MM.1S (cell line): ENCODE measurements at regions not wholly inside any gene's neighbourhood (a gene's known extent, or its start where the extent isn't known, plus 50 kb on each side); places are given as distances from the start of the nearest gene placed in this dataset.

ENCODE experiments used
- DNase-seq: peaks from one replicate; pipeline ENCODE4 v3.0.0-alpha.2; 2015
- H2AFZ ChIP-seq: fragments of 300-600 bp; sonication (generic); 2 replicates; pipeline ENCODE4 v1.6.0; 2016; ENCODE audit warnings: antibody characterized with exemption, low read length
- H3F3A ChIP-seq: fragments of 300-600 bp; sonication (generic); 2 replicates; pipeline ENCODE4 v1.6.1; 2016; ENCODE audit warnings: mild to moderate bottlenecking, antibody characterized with exemption, low read length, moderate library complexity, mixed read lengths; ENCODE audit not compliant: insufficient read depth
- H3K27ac ChIP-seq: fragments of 300-600 bp; sonication (generic); 2 replicates; pipeline ENCODE4 v1.5.1; 2016; ENCODE audit warnings: mild to moderate bottlenecking, low read length
- H3K27me3 ChIP-seq: fragments of 300-600 bp; sonication (generic); replicated peaks from 2 replicates; pipeline ENCODE4 v1.6.0; 2016; ENCODE audit warnings: low read length; ENCODE audit not compliant: insufficient read depth
- H3K36me3 ChIP-seq: fragments of 300-600 bp; sonication (generic); replicated peaks from 2 replicates; pipeline ENCODE4 v1.6.1; 2016; ENCODE audit warnings: mild to moderate bottlenecking, low read length, mixed read lengths; ENCODE audit not compliant: insufficient read depth
- H3K4me1 ChIP-seq: fragments of 300-600 bp; sonication (generic); 2 replicates; pipeline ENCODE4 v1.6.1; 2016; ENCODE audit warnings: low read length, mixed read lengths
- H3K4me2 ChIP-seq: fragments of 300-600 bp; sonication (generic); 2 replicates; pipeline ENCODE4 v1.6.0; 2016; ENCODE audit warnings: low read depth, low read length
- H3K4me3 ChIP-seq: fragments of 300-600 bp; sonication (generic); 2 replicates; pipeline ENCODE4 v1.5.1; 2016; ENCODE audit warnings: low read length, mixed read lengths
- H3K79me2 ChIP-seq: fragments of 300-600 bp; sonication (generic); 2 replicates; pipeline ENCODE4 v1.6.1; 2016; ENCODE audit warnings: mixed run types, low read length, mixed read lengths
- H3K9ac ChIP-seq: fragments of 300-600 bp; sonication (generic); 2 replicates; pipeline ENCODE4 v1.6.1; 2016; ENCODE audit warnings: low read length, mixed read lengths
- H3K9me2 ChIP-seq: fragments of 300-600 bp; sonication (generic); replicated peaks from 2 replicates; pipeline ENCODE4 v1.6.1; 2016; ENCODE audit warnings: mild to moderate bottlenecking, low read length, mixed read lengths; ENCODE audit not compliant: insufficient read depth
- H3K9me3 ChIP-seq: fragments of 300-600 bp; sonication (generic); replicated peaks from 2 replicates; pipeline ENCODE4 v1.6.1; 2016; ENCODE audit warnings: mild to moderate bottlenecking, low read length, mixed read lengths; ENCODE audit not compliant: insufficient read depth
- H4K20me1 ChIP-seq: fragments of 300-600 bp; sonication (generic); 2 replicates; pipeline ENCODE4 v1.6.1; 2016; ENCODE audit warnings: mild to moderate bottlenecking, low read length, moderate library complexity, mixed read lengths; ENCODE audit not compliant: insufficient read depth
- CTCF ChIP-seq: fragments of 300-600 bp; sonication (generic); IDR thresholded peaks from 2 replicates; pipeline ENCODE4 v1.5.1; 2016; ENCODE audit warnings: antibody characterized with exemption, low read length, mixed read lengths
- EZH2 ChIP-seq: fragments of 300-600 bp; sonication (generic); optimal IDR thresholded peaks from 2 replicates; pipeline ENCODE3; 2017; ENCODE audit warnings: low read depth, mild to moderate bottlenecking, antibody characterized with exemption, low read length, mixed read lengths
- EZH2phosphoT487 ChIP-seq: fragments of 300-600 bp; sonication (generic); IDR thresholded peaks from 2 replicates; pipeline ENCODE4 v1.6.1; 2018; ENCODE audit warnings: antibody characterized with exemption, low read length

- Histone ChIP-seq H4K20me1 (no peaks in the 10 kb centered on the region), H3K4me2 (no peak overlapping the region), H3K4me3 (no peak overlapping the region), H3K36me3 (no peaks in the 10 kb centered on the region), H3K9me3 (no peaks in the 10 kb centered on the region), H3K9ac (no peak overlapping the region), H3K4me1 (no peaks in the 10 kb centered on the region), H3K27me3 (no peaks in the 10 kb centered on the region), H3K79me2 (no peaks in the 10 kb centered on the region), H3K27ac (no peak overlapping the region), H2AFZ (no peak overlapping the region), H3K9me2 (no peaks in the 10 kb centered on the region), H3F3A (no peaks in the 10 kb centered on the region)
- TF ChIP-seq EZH2phosphoT487 (no peak), CTCF (no peak), EZH2 (no peak)
- DNase-seq: no peak
Measured at GRCh38 chr10:24157567-24157966, 51.4 kb upstream of the KIAA1217 start.
